HG03064 (cell line): ENCODE measurements at regions not wholly inside any gene's neighbourhood (a gene's known extent, or its start where the extent isn't known, plus 50 kb on each side); places are given as distances from the start of the nearest gene placed in this dataset.
"Not testable (repeated sequence)": the region's sequence is repeated elsewhere in the genome, so short reads cannot be mapped to it uniquely, and the experiment has no call there.

Experiments
- ATAC-seq: cut with Tn5 transposase; IDR thresholded peaks from one replicate; pipeline ENCODE4 v1.9.1; 2021; ENCODE audit warnings: low read depth; ENCODE audit not compliant: unreplicated experiment

DNA sequence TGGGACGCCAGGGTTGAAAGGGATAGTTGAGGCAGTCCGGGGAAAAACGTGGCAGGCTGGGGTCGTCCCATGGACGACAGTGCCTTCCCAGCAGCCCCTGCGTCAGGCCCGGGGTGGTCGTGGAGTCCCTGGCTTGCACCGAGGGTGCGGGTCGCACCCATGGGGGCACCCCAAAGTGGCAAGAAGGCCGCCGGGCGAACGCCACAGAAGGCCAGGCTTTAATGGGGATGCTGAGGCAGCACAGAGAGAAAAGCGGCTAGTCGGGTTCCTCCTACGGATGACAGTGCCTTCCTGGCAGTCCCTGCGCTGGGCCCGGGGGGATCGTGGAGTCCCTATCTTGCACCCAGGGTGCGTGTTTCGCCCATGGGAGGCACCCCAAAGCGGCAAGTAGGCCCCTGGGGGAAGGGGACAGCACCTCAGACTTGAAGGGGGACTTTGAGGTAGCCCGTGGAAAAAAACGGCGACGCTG, 158.6 kb upstream of the ALG10B start:
- ATAC-seq = no peak

DNA sequence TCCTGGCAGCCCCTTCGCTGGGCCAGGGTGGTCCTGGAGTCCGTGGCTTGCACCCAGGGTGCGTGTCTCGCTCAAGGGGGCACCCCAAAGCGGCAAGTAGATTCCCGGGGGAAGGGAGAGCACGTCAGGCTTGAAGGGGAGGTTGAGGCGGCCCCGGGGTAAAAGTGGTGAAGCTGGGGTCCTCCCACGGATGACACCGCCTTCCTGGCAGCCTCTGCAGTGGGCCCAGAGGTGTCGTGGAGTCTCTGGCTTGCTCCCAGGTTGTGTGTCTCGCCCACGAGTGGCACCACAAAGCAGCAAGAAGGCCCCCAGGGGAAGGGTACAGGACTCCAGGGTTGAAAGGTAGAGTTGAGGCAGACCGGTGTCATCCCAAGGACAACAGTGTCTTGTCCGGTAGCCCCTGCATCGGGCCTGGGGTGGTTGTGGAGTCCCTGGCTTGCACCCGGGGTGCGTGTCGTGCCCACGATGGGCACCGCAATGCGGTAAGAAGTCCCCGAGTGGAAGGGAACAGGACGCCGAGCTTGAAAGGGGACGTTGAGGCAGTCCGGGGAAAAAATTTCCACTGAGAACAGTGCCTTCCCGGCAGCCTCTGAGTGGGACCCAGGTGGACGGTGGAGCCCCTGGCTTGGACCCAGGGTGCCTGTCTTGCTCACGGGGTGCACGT, 158.0 kb upstream of the ALG10B start:
- no peak for ATAC-seq

DNA sequence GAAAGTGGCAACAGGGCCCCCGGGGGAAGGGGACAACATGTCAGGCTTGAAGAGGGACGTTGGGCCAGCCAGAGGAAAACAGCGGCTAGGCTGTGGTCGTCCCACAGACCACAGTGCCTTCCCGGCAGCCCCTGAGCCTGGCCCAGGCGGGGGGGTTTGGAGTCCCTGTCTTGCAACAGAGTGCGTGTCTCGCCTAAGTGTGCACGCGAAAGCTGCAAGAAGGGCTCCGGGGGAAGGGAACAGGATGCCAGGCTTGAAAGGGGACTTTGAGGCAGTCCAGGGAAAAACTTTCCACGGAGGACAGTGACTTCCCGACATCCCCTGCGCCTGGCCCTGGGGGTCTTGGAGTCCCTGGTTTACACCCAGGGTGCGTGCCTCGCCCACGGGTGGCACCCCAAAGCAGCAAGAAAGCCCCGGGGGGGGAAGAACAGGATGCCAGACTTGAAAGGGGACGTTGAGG, 157.5 kb upstream of the ALG10B start:
- no peak for ATAC-seq

DNA sequence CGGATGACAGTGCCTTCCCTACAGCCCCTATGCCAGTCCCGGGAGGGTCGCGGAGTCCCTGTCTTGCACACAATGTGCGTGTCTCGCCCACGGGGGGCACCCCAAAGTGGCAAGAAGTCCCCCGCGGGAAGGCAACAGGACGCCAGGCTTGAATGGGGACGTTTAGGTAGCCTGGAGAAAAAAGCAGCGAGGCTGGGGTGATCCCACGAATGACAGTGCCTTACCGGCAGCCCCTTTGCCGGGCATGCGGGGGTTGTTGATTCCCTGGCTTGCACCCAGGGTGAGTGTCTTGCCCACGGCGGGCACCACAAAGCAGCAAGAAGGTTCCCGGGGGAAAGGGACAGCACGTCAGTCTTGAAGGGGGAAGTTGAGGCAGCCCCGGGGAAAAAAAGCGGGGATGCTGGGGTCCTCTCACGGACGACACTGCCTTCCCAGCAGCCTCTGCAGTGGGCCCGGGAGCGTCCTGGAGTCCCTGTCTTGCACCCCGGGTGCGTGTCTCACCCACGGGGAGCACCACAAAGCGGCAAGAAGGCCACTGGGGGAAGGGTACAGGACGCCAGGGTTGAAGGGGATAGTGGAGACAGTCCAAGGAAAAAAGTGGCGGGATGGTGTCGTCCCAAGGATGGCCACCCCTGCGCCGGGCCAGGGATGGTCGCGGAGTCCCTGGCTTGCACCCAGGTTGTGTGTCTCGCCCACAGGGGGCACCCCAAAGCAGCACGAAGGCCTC, 156.8 kb upstream of the ALG10B start:
- ATAC-seq = no peak

DNA sequence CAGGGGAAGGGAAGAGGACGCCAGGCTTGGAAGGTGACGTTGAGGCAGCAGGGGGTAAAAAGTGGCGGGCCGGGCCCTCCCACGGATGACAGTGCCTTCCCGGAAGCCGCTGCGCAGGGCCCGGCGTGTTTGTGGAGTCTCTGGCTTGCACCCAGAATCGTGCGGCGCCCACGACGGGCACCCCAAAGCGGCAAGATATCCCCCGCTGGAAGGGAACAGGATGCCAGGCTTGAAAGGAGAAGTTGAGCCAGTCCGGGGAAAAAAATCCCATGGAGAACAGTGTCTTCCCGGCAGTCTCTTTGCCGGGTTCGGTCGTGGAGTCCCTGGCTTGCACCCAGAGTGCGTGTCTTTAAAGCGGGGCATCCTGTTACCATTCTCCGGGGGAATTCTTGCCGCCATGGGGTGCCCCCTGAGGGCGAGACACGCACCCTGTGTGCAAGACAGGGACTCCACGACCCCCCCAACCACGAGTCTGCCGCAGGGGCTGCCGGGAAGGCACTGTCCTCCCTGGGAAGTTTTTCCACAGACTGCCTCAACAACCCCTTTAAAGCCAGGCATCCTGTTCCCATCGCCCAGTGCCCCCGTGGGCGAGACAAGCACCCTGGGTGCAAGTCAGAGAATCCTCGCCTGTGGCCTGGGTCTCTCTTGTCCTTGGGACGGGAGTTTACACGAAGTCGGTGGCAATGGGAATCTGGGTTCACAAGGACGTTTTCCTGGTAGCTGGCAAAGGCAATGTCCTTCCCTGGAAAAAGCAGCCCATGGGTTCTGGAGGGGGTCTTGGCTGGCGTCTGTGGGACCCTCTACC, 156.1 kb upstream of the ALG10B start:
- no peak for ATAC-seq

DNA sequence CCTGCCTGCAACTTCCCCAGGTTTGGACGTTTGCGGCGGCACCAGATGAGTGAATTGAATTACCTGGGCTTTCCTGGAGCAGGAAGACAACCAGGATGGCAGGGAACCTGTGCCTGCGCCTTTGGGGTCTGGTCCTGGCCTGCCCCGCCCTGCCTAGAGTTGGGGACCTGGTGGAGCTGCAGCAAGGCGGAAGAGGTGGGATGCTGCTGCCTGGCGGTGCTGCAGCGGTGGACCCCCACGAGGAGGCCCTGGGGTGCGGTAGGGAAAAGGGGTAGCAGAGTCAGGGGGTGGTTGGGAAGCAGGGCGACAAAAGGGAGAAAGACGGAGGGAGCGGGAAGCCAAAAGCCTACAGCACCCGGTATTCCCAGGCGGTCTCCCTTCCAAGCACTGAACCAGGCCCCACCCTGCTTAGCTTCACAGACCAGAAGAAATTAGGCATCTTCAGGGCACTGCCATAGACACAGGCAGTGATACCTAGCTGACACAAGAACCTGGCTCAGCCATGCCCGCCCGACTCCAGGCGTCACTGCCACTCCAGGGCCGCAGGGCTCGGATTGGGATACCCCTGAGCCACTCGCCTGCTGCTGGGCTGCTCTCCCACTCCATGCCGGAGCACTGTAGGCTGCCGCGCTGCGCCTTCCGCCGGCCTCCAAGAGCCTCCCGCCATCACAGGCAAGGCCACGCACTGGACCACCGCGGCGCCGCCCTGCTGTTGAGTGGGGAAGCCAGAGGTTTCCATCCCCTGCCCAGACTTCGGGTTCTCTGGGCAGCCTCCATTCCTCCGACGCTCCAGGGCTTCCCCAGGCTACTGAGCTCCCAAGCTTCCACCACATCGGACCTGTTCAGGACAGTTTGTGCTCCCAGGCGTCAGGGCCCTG, 155.2 kb upstream of the ALG10B start:
- no peak for ATAC-seq

DNA sequence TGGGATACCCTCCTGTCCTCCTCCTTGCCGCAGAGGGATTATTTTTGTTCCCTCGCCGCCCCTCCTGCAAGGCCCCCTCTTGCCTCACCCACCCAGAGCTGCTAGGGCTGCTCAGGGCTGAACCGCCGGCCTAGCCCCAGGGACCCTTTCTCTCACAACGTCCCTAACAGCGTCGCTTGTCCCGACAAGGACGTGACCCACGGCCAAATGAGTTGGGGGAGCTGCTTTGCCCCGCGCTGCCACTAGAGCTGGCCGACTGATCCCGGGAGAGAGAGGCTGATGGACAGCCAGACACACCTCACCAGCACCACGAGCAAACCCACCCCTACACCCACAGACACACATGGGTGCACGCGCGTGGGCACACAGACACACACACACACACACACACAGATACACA, 154.6 kb upstream of the ALG10B start:
- no peak for ATAC-seq

DNA sequence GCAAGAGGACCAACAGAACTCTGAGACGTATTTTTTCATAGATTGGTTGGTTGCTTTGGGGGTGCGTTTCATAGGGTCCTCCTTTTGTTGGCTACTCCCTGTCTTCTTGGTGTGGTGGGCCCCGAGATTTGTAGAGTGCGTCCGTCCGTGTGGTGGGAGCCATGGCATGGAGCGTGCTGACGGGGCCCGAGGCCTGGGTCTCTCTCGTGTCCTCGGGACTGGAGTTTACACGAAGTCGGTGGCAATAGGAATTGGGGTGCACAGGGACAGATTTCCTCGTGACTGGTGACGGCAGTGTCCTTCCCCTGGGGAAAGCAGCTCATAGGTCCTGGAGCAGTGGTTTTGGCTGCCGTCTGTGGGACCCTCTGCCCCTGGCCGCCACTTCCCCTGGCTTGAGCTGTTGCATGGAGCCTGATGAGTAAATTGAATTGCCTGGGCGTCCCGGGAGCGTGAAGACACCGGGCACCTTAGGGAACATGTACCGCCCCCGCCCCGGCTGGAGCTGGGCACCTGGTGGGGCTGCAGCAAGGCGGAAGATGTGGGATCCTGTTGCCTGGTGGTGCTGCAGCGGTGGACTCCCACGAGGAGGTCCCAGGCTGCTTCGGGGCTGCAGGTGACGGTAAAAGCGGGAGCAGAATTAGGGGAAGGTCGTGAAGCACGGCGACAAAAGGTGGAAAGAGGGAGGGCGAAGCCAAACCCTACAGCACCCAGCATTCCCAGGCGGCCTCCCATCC, 153.7 kb upstream of the ALG10B start:
- no peak for ATAC-seq

DNA sequence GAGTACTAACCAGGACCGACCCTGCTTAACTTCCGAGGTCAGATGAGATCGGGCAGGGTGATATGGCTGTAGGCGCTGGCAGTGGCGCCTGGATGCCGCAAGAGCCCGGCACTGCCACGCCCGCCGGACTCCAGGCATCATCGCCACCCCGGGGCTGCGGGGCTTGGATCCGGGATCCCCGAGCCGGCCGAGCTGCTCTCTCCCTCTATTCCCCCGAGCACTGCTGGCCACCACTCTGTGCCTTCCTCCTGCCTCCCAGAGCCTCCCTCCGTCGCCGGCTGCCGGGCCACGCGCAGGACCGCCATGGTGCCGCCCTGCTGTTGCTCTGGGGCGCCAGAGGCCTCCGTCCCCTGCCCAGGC, 153.2 kb upstream of the ALG10B start:
- no peak for ATAC-seq

DNA sequence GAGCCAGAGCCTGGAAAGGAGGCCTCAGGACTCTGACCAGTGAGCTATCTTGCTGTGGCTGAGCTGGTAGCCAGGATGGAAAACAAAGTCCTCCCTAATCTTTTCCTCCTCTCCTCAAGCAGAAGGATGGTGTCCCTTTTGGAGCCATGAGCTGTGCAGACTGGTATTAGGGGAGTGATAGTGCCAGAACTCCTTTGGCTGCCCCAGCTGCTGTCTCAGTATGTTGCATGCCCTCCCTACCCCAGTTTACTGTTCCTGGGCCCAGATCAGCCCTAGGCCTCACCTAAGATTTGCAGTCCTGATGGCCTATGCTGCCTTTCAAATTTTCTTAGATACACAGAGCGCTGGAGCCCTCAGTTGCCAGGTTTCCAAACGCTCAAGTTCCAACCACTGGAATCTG, 150.3 kb upstream of the ALG10B start:
- no peak for ATAC-seq

DNA sequence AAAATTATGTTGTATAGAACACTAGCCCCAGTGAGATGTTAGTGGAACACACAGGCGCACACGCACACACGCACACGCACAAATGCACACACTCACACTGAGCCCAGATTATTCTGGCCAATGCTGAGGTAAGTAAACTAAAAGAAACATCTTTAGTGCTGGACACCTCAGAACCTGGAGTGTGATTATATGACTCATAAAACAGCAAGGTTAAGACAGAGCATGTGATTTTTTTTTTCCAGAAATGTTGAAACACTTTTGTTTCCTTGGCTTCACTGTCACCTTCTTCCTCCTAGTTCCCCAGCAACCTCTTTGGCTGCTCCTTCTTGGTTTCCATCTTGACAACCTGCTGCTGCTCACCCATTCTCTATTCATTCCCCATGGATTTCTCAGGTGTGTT, 141.0 kb upstream of the ALG10B start:
- no peak for ATAC-seq

DNA sequence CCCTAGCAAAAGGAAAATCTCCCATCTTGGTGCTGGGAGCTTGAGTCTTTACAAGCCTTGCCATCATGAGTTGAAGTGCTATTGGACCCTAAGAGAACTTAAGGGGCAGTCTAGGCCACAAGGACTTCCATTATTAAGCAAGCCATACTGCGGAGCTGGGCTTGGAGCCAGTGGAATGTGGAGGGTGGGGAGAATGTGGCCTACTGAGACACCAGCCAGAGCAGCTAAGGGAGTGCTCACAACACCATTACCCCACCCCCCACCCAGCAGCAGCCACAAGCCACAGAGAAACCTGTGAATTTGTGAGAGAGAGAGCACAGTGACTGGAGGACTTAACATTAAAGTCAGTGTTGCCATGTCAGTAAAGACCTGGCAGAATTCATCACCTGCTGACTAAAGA, 133.0 kb upstream of the ALG10B start:
- not testable (repeated sequence) for ATAC-seq

DNA sequence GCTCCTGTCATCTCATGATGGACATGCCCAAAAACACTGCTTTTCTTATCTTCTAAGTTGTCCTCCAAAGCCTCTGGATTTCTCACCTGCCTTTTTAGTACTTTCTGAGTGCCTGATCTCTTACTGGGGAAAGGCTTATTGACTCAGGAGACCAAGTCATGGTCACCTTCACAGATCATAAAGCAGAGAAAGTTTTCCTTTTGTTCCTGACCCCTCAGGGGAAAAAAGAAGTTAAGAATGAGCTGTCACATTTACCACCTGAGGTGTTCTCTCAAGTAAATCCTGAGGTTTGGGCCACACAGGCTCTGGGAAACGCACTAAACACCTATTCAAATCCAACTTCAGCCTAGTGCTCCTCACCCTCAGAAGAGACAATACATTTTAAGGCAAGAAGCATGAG, 119.3 kb upstream of the ALG10B start:
- ATAC-seq = not testable (repeated sequence)

DNA sequence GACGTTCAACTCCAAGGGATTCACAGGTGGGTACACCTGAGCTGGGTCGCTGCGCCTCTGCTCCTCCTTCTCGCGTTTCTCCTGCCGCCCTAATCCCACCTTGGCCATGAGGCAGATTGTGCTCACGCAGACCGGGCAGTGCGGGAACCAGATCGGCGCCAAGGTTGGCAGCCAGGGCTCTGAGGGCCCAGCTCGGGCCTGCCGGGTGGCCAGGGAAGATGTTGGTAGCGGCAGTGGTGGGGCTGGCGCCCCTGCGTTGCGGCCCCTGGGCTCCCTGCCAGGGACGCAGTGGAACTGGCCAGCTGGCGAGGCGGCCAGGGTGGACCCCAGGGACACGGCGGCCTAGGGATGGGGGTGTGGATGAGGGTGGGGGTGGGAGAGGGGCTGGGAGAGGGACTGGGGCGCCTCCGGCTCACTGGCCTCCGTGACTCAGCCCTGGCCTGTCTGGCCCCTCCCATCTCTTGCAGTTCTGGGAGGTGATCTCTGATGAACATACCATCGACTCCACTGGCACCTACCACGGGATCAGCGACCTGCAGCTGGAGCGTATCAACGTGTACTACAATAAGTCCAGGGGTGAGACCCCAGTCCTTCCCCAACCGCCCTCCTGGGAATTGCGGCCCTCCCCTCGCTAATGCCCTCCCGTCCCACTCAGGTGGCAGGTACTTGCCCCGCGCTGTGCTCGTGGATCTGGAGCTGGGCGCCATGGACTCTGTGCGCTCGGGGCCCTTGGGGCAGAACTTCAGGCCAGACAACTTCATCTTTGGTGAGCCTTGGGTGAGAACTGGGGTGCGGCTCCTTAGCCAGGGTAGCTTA, 114.9 kb upstream of the ALG10B start:
- ATAC-seq = no peak

DNA sequence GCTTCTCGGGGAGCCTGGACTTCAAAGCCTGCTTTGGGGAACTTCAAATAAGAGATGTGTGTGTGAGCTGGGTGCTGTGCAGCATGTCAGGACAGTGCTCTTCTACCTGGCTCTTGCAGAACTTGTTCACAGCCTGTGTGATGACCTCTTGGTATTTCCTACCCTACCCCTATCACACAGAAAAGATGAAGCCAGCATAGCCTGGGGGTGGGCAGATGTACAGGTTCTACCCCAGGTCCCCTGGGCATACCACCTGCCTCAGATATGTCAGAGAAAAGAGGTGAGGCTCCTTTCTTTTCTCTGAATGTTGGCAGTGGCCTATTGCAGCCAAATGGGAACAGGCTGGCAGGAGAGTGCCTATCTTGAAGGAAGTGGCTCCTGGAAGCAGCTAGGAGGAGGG, 111.7 kb upstream of the ALG10B start:
- ATAC-seq = no peak

DNA sequence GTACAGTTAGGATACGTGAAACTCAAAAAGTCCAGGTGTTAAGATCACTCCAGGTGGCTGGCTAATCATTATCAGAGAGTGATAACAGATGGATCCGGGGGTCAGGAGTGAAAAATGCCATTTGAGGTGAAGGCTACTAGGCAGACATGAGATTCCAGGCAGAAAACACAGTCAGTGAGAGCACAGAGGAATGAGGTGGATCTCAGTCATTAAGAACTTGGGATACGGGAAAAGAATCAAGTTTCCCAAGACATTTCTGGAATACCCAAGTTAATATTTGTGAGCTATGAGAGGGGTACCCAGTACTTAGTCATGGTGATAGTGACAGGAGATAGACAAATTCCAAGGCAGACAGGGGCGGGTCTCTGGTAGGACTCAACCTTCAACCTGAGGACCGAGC, 94.6 kb upstream of the ALG10B start:
- ATAC-seq = no peak

DNA sequence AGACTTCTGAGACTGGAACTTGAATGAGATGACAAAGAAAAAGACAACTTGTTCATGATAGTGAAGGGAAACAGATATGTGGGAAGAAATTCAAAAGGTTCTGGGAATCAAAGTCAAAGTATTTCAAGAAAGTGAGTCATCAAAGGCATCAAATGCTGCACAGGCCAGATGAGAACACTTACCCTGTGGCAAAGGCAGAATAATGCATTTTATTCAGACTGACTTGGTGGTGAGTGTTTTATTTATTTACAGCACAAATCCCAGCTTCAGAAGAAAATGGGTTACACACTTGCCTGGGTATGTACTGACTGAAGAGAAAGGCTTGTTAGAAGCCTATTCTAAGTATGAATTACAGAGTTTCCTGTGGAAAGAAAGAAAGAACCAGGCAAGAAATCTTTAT, 78.2 kb upstream of the ALG10B start:
- not testable (repeated sequence) for ATAC-seq

DNA sequence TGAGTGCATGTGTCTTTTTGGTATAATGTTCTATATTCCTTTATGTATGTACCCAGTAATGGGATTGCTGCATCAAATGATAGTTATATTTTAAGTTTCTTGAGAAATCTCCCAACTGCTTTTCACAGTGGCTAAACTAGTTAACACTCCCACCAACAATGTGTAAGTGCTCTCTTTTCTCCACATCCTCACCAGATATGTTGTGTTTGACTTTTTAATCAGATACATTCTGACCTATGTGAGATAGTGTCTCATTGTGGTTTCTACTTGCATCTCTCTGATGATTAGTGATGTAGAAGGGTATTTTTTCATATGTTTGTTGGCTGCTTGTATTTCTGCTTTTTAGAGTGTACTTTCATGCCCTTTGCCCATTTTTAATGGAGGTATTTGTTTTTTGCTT, 62.8 kb upstream of the ALG10B start:
- no peak for ATAC-seq

DNA sequence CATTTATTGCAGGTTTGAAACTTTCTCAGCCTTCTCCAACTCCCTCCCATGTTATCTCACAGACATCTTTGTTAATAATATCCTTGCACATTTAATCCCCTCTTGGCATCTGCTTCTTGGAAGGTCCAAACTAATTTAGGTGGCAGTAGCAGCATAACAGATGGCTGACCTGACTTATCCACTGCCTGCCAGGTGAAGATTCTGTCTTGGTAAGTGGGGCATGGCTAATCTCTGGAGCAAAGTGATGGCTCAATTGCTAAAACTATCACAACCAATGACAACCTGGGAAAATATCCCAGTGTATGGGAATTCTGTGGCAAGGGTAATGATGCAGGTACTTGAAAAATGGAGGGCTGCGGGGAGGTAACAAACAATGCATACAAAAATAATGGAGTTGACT, 58.2 kb upstream of the ALG10B start:
- no peak for ATAC-seq
